Heart left ventricle (tissue), 16 donors: ENCODE measurements at regions not wholly inside any gene's neighbourhood (a gene's known extent, or its start where the extent isn't known, plus 50 kb on each side); places are given as distances from the start of the nearest gene placed in this dataset.
"Not testable (repeated sequence)": the region's sequence is repeated elsewhere in the genome, so short reads cannot be mapped to it uniquely, and the experiment has no call there.

ENCODE experiments used
- ATAC-seq, 4 donors: fragments of 200-7000 bp; cut with Tn5 transposase; one replicate each; pipeline ENCODE4 v1.9.1; 2020 to 2022; ENCODE audit warnings: moderate library complexity in 4 of 4, mild to moderate bottlenecking in 3 of 4, moderate number of reproducible peaks in 1 of 4
- DNase-seq, 5 donors: peaks; one replicate each; pipeline ENCODE4 v3.0.0-alpha.2; 2020
- H3K27ac ChIP-seq, 12 donors: fragments of 200-600 bp; sonication (generic) in 4 of 12; one replicate each; pipeline versions ENCODE4 v1.5.0 to v1.8.0; 2016 to 2022; ENCODE audit warnings: mild to moderate bottlenecking in 2 of 12
- H3K27me3 ChIP-seq, 9 donors: fragments of 200-600 bp; sonication (generic) in 2 of 9; one replicate each; pipeline versions ENCODE4 v1.5.1 to v1.8.0; 2016 to 2022; ENCODE audit warnings: mild to moderate bottlenecking in 3 of 9
- H3K36me3 ChIP-seq, 9 donors: fragments of 200-600 bp; sonication (generic) in 2 of 9; one replicate each; pipeline versions ENCODE4 v1.5.0 to v1.8.0; 2018 to 2022; ENCODE audit warnings: mild to moderate bottlenecking in 2 of 9
- H3K4me1 ChIP-seq, 12 donors: fragments of 200-600 bp; sonication (generic) in 4 of 12; one replicate each; pipeline versions ENCODE4 v1.5.0 to v1.8.0; 2016 to 2022; ENCODE audit warnings: mild to moderate bottlenecking in 3 of 12
- H3K4me3 ChIP-seq, 12 donors: fragments of 200-600 bp; sonication (generic) in 4 of 12; one replicate each; pipeline versions ENCODE4 v1.5.0 to v1.8.0; 2017 to 2022; ENCODE audit warnings: mild to moderate bottlenecking in 9 of 12, moderate library complexity in 4 of 12
- H3K9me3 ChIP-seq, 12 donors: fragments of 200-600 bp; sonication (generic) in 4 of 12; one replicate each; pipeline versions ENCODE4 v1.5.0 to v1.8.0; 2016 to 2022; ENCODE audit warnings: mild to moderate bottlenecking in 1 of 12
- POLR2A ChIP-seq, 2 donors: fragments of 450-650 bp; IDR thresholded peaks; one replicate each; pipeline ENCODE4 v1.6.1; 2017; ENCODE audit warnings: antibody characterized with exemption in 2 of 2, mild to moderate bottlenecking in 2 of 2, moderate library complexity in 2 of 2
- WGBS, 4 donors: extraction: QIAGEN DNeasy Blood & Tissue Kit in 2 of 4; methylation state at CpG; one replicate each; pipeline versions ENCODE4 v1.1.5 to v1.1.7; 2013 to 2018; 5-methylcytosine and 5-hydroxymethylcytosine counted together
- intact Hi-C, 10 donors: fragments of 100-400 bp; cut with DNase I; formaldehyde crosslinking; loops; one replicate each; pipeline versions ENCODE4 v1.11.1 to v1.14.2; 2022
- TF ChIP-seq, protein P1 (sequence below), 12 donors: fragments of 200-600 bp; sonication (generic) in 4 of 12; IDR thresholded peaks; one replicate each; pipeline versions ENCODE4 v1.5.0 to v1.8.0; 2018 to 2022; ENCODE audit warnings: antibody characterized with exemption in 12 of 12, mild to moderate bottlenecking in 5 of 12
- donor health status: ischemic (EF 13 %, LVEDD 7.1; RV severe dilation, severe dysfunction).
- donor health status: healthy with polysubstance abuse.
- donor health status: DM: no; HTN: yes; CAD: no.
- donor health status: DM: no; HTN: no; CAD: no.
- donor health status: ischemic (EF 25% LVEDD 6.9; RV normal size, moderate dysfunction).
- donor health status: ischemic (EF 25% LVEDD 5.7; RV mildly dilated, moderate dysfunction).
- donor health status: healthy.
- donor health status: DM: yes; HTN: yes; CAD: no.
- donor health status: ischemic (EF 35%, LVEDD 5.7; RV mildly dilated, moderate dysfunction).
- donor health status: nonischemic (EF 11% LVEDD 7.7; RV severe dilation, severe dysfunction).
- donor health status: DM: yes; HTN: yes; CAD: no.
- donor health status: PGD.
- donor health status: ischemic (EF 29% LVEDD 5.4; RV normal size, mild dysfunction).
- donor health status: nonischemic (EF 23%, LVEDD 6.1; RV moderate dilation, normal function).

GRCh38 chr9:135402739-135403695, 76.6 kb upstream of the PPP1R26 start:
- Histone ChIP-seq H3K36me3 (no peaks in the 10 kb centered on the region), H3K4me3 (no peak overlapping the region), H3K4me1 (no peaks in the 10 kb centered on the region), H3K27me3 (peaks cover 0 to 32% (median 3%) of the 10 kb centered on the region in 9 donors), H3K9me3 (peaks cover 0 to 9% (median 0%) of the 10 kb centered on the region in 12 donors), H3K27ac (no peak overlapping the region)
- no peak for TF ChIP-seq POLR2A (IDR thresholded peaks at IDR 0.05)
- TF ChIP-seq, protein P1, sequence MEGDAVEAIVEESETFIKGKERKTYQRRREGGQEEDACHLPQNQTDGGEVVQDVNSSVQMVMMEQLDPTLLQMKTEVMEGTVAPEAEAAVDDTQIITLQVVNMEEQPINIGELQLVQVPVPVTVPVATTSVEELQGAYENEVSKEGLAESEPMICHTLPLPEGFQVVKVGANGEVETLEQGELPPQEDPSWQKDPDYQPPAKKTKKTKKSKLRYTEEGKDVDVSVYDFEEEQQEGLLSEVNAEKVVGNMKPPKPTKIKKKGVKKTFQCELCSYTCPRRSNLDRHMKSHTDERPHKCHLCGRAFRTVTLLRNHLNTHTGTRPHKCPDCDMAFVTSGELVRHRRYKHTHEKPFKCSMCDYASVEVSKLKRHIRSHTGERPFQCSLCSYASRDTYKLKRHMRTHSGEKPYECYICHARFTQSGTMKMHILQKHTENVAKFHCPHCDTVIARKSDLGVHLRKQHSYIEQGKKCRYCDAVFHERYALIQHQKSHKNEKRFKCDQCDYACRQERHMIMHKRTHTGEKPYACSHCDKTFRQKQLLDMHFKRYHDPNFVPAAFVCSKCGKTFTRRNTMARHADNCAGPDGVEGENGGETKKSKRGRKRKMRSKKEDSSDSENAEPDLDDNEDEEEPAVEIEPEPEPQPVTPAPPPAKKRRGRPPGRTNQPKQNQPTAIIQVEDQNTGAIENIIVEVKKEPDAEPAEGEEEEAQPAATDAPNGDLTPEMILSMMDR (IDR thresholded peaks at IDR 0.05) = no peak
- 59 to 71% (median 68%) methylated on average over 21 to 29 of the region's 29 CpGs for WGBS, 4 donors
- ATAC-seq = no peak
- DNase-seq = no peak
- intact Hi-C loops = no loop called here

DNA sequence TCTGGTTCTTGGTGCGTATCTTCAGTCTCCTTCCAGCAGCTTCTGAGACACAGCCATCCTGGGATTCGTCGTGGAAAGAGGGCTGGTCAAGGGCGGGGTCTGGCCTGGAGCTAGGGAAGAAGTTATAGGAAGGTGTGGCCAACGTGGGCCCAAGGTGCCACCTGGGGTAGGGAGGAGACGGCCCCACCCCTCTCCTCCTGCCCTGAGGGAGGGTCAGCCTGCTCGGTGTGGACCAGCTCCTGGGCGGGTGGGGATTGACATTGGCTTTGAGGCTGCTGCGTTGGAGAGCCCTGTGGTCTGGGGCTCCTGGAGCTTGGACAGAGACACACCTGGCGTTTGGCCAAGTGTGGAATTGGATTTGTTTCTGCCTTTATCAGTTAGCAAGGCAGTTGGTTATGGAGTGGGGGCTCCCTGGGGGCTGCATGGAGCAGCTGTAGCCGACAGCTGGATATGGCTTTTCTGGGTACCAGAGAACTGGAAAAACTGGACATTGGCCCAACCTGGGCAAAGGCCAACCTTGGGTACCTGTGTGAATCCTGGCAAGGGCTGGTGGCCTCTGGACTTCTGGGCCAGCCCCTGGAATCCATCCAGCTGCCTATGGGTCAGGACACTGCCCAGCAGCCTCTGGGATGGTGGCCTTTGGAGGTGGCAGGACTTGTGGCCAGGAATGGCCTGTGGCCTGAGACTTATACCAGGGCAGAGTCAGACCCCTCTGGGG, 75.7 kb upstream of the PPP1R26 start:
- no peak for ATAC-seq

DNA sequence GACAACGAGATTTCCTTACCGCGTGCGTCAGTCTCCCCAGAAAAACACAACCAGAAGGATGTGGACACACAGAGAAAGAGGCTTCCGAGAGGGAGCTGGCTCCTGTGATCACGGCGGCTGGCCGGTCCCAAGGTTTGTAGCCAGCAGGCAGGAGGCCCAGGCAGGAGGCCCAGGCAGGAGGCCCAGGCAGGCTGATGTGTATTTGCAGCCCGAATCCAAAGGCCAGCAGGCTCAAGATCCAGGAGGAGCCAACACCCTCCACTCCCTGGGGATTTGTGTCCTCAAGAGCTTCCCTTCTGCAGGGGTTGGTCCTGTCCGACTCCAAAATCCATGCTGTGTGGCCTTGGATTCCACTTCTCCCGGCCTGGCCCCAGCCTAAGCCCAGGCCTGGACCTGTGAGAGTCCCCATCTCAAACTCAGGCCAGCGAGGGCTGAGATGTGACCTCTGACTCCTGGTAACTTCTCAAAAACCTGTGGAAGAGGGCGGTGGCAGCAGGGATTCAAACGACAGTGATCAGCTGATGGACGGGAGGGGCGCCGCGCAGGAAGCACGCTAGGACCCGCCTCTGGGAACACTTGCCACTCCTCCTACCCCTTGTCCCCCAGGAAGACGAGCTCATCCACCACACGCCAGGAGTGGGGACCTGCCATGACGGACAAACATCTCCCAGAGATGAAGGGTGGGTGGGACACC, 75.0 kb upstream of the PPP1R26 start:
- H3K27me3 ChIP-seq = peaks cover 0 to 33% (median 4%) of the 10 kb centered on the region in 9 donors
- H3K27ac ChIP-seq = no peak overlapping the region
- no peaks in the 10 kb centered on the region for H3K36me3 ChIP-seq
- no peak overlapping the region for H3K4me3 ChIP-seq
- H3K9me3 ChIP-seq = peaks cover 0 to 9% (median 0%) of the 10 kb centered on the region in 12 donors
- intact Hi-C loops = loop anchor here in 2 of 10 donors (5.0 kb wide), 2 partner anchors 127 to 182 kb away; no protein-coding TSS in a partner anchor
- ATAC-seq (no peak), DNase-seq (peak in 1 of 5 donors; percentile 42)
- H3K4me1 ChIP-seq = no peaks in the 10 kb centered on the region
- 79 to 83% (median 82%) methylated on average over 22 to 23 of the region's 23 CpGs for WGBS, 4 donors
- TF ChIP-seq, protein P1 (IDR thresholded peaks at IDR 0.05) = no peak
- no peak for TF ChIP-seq POLR2A (IDR thresholded peaks at IDR 0.05)

More for the DNA sequence above, 75.7 kb upstream of the PPP1R26 start:
- TF ChIP-seq, protein P1 (IDR thresholded peaks at IDR 0.05) = no peak
- no peak for TF ChIP-seq POLR2A (IDR thresholded peaks at IDR 0.05)
- no peak overlapping the region for H3K4me3 ChIP-seq
- 36 to 49% (median 45%) methylated on average over 4 to 11 of the region's 11 CpGs for WGBS, 4 donors
- H3K4me1 ChIP-seq = no peaks in the 10 kb centered on the region
- no peak overlapping the region for H3K27ac ChIP-seq
- intact Hi-C loops = no loop called here
- H3K27me3 ChIP-seq = peaks cover 0 to 33% (median 3%) of the 10 kb centered on the region in 9 donors
- H3K9me3 ChIP-seq = peaks cover 0 to 9% (median 0%) of the 10 kb centered on the region in 12 donors
- H3K36me3 ChIP-seq = no peaks in the 10 kb centered on the region
- no peak for DNase-seq

GRCh38 chr9:135405145-135405464, 74.5 kb upstream of the PPP1R26 start:
- DNase-seq, H3K4me3 ChIP-seq, H3K4me1 ChIP-seq, H3K9me3 ChIP-seq, ATAC-seq, H3K36me3 ChIP-seq, H3K27ac ChIP-seq: not testable (repeated sequence)
- intact Hi-C loops = loop anchor here in 2 of 10 donors (5.0 kb wide), 2 partner anchors 128 to 183 kb away; no protein-coding TSS in a partner anchor
- WGBS, 4 donors = 82 to 91% (median 88%) methylated on average over 11 to 12 of the region's 12 CpGs
- peaks cover 0 to 37% (median 5%) of the 10 kb centered on the region in 9 donors for H3K27me3 ChIP-seq
